ENCODE measurements at regions not wholly inside any gene's neighbourhood (a gene's known extent, or its start where the extent isn't known, plus 50 kb on each side); places are given as distances from the start of the nearest gene placed in this dataset.

DNA sequence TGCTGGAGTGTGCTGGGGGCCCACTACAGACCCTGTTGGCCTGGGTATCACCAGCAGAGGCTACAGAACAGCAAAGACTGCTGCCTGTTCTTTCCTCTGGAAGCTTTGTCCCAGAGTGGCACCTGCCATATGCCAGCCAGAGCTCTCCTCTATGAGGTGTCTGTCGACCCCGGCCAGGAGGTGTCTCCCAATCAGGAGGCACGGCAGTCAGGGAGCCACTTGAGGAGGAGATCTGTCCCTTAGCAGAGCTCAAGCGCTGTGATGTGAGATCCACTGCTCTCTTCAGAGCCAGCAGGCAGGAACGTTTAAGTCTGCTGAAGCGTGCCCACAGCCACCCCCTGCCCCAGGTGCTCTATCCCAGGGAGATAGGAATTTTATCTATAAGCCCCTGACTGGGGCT is 316.2 kb downstream of the ETV1 start:
- no peak overlapping the region for H3K4me3 ChIP-seq (ENCODE audit: low read depth, low read length)
- TF ChIP-seq CTCF (IDR thresholded peaks at IDR 0.05; ENCODE audit: insufficient read depth, low read depth, low read length), result no peak
- no peak for DNase-seq (ENCODE audit: low read depth)

GRCh38 chr7:13682626-13683025 is 306.8 kb downstream of the ETV1 start:
- H3K4me3 ChIP-seq (ENCODE audit: low read depth, low read length), result no peak overlapping the region
- no peak for DNase-seq (ENCODE audit: low read depth)
- no peak for TF ChIP-seq CTCF (IDR thresholded peaks at IDR 0.05; ENCODE audit: insufficient read depth, low read depth, low read length)

DNA sequence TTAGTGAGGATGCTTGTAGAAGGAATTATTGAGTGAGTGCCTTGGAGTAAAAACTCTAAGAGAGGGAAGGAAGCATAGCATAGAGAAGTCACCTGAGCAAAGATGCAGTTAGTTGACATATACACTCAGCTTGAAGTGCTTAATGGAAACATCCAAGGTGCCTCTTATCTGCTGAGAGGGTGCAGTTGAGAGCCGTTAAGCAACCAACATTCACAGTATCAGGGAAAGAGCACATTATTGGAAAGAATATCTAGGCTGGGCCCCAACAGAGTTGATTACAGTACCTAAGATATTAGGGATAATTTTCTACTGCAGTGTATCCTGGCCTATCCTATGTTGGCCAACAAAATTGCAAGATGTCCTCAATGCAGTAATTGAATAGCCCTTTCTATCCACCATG is 302.0 kb downstream of the ETV1 start:
- no peak for DNase-seq (ENCODE audit: low read depth)
- no peak overlapping the region for H3K4me3 ChIP-seq (ENCODE audit: low read depth, low read length)
- TF ChIP-seq CTCF (IDR thresholded peaks at IDR 0.05; ENCODE audit: insufficient read depth, low read depth, low read length), result no peak

DNA sequence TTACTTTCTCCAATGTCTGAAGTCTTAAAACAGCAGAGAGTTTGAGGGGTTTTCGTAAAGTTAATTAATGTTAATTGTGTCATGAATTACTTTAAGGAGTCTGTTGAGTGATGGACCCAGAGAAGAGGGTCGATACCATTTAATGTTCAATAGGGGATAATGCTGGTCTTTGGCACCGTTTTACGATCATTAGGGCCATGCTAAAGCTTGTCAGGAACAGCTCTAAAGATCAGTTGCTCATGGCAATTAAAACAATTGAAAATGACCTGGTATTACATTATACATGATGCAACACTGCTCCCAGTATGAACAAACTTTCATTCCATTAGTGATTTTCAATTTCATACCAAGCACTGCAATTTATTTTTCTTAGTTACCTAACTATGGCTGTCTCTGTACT is 296.9 kb downstream of the ETV1 start:
- no peak for DNase-seq (ENCODE audit: low read depth)
- no peak for TF ChIP-seq CTCF (IDR thresholded peaks at IDR 0.05; ENCODE audit: insufficient read depth, low read depth, low read length)
- no peak overlapping the region for H3K4me3 ChIP-seq (ENCODE audit: low read depth, low read length)

DNA sequence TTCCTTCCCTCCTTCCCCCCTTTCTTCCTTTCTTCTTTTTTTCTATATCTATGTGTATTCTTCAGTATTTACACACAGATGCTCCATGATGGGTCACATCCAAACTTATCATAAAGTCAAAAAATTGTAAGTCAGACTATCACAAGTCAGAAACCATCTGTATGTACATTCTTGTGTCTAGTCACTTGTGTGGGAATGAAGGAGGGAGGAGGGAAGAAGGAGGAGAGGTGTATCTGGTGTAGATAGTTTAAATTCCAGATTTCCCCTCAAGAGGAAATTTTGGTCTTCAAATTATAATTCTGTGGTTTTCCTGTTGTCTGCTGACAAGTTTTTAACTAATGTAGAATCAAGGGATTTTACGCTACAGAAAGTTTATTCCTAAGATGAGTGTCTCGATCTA is 287.2 kb downstream of the ETV1 start:
- no peak for TF ChIP-seq CTCF (IDR thresholded peaks at IDR 0.05; ENCODE audit: insufficient read depth, low read depth, low read length)
- H3K4me3 ChIP-seq (ENCODE audit: low read depth, low read length), result no peak overlapping the region
- DNase-seq (ENCODE audit: low read depth), result peak; percentile 6

DNA sequence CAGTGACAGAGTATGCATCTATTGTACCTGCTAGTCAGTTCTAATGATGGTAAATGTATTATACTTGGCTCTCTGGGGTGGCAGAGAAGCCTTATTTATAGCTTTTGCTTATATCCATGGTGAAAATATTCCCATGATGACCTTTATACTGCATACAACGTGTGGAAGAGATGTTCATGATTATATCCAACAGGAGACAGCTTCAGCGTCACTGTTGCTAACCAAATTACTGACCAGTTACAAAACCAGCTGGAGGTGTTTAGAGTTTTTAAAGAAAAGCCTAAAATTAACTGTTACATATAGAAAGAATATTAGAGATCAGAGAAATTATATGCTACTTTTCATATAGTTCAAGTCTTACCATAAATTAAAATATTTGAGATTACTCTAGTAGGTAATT is 280.8 kb downstream of the ETV1 start:
- H3K4me3 ChIP-seq (ENCODE audit: low read depth, low read length), result no peak overlapping the region
- no peak for TF ChIP-seq CTCF (IDR thresholded peaks at IDR 0.05; ENCODE audit: insufficient read depth, low read depth, low read length)
- no peak for DNase-seq (ENCODE audit: low read depth)

GRCh38 chr7:13713092-13713491 is 276.4 kb downstream of the ETV1 start:
- H3K4me3 ChIP-seq (ENCODE audit: low read depth, low read length), result no peak overlapping the region
- DNase-seq (ENCODE audit: low read depth), result no peak

More at GRCh38 chr7:13713092-13713491, 276.4 kb downstream of the ETV1 start:
- TF ChIP-seq CTCF (IDR thresholded peaks at IDR 0.05; ENCODE audit: insufficient read depth, low read depth, low read length), result no peak
